Activated T-cell treated with anti-CD3 and anti-CD28 coated beads for 4 hours (primary cell): ENCODE measurements at regions not wholly inside any gene's neighbourhood (a gene's known extent, or its start where the extent isn't known, plus 50 kb on each side); places are given as distances from the start of the nearest gene placed in this dataset.

Source experiments
- DNase-seq: peaks from one replicate; pipeline ENCODE4 v3.0.0-alpha.2; 2020

DNA sequence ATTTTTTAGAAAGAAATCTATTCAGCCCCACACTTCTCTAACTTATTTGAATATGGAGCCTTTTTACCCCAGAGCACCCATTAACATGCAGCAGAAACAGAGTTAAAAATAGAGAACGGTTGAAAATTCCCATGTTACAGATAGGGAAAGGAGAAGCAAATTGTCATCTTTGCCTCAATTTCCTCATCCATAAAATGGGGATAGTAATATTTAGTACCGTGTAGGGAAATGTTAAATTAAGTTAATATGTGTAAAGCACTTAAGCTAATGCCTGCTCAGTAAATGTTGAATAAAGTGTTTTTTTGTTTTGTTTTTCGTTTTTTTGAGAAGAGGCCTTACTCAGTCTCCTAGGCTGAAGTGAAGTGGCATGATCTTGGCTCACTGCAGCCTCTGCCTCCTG lies 50.3 kb downstream of the NAV1 start:
- no peak for DNase-seq

DNA sequence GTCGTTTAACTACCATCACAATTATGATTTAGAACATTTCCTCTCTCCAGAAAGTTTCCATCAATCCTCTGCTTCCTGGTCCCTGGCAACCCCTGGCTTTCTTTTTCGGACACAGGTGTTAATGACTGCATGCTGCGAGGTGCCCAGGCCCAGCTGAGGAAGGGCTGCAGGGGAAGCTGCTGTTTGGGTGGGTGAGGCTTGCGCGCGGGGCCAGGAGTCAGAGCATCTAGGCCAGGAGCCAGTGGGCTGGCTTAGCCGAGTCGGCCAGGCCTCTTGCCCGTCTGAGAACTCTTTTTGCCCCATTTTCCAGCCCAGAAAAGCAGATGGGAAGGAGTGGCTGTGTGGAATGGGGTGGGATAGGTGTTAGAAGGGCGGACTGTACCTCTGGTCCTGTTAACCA lies 51.5 kb downstream of the NAV1 start:
- no peak for DNase-seq

- DNase-seq = no peak
These were observed 52.4 kb downstream of the NAV1 start for GRCh38 chr1:201591348-201591747.

DNA sequence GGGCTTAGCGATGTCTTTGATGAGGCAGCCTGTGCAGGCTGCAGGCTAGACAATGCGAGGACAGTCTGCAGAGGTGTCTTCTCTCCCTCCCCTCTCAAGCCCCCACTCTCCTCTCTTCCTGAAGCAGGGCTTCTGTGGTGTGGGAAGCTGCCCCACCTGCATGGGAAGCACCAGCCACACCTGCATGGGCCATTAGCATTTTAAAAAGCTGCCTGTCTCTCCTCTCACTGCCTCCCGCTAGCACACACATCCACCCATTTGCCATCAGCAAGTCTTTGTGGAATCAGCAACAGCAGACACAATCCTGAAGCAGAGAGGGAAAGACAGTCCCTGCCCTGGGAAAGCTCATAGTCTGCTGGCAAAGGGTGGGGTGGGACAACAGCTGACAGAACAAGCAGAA lies 53.1 kb downstream of the NAV1 start:
- no peak for DNase-seq

DNA sequence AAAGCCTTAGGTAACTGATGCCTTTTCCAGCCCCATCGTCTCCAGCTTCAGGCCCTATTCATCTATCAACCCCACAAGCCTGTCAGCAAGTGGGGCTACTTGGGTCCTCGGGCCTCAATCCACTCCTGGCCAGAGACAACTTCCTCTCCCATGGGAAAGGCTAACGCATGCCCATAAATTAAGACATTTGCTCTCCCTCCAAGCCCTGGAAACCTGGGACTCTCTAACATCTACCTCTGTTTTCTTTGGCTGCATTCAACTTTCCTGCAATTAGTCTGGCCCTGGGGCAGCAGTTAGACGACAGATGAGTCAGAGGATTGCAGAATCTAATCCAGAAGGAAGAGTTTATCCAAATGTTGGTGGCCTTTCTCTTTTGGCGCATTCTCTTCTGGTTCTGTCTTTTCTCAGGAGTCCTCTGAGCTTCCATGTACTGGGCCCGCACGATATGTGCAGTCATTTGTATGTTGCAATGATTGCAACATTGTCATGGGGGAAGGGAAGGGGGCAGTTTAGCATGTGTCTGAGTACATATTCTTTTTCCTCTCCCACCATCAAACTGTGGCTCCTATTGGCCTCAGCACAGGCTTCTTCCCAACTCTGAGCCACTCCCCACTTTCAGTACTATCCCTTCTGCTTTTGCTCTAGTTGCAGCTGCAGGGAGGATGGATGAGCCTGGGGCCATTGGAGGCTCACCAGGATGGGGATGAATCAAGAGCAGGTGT lies 54.4 kb downstream of the NAV1 start:
- no peak for DNase-seq

GRCh38 chr1:201594575-201595245 lies 55.8 kb downstream of the NAV1 start:
- DNase-seq = no peak

DNA sequence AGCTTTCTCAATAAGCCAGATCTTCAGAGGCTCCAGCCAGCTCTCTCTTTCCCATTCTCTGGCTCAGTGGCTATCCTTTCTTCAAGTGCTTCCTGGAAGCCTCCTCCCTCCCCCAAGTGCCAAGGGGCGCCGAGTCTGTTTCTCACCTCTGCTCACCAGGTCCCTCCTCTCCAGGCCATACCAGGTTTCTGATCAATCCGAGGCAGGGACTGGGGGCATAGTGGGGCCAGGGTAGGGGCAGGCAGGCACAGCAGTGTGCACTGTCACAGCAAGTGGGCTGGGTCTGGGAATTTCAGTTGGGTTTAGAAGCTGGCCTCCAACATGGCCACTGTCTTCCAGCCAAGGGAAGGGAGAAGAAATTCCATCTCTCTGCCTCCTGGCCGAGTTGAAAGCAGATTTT lies 56.5 kb downstream of the NAV1 start:
- DNase-seq = no peak

DNA sequence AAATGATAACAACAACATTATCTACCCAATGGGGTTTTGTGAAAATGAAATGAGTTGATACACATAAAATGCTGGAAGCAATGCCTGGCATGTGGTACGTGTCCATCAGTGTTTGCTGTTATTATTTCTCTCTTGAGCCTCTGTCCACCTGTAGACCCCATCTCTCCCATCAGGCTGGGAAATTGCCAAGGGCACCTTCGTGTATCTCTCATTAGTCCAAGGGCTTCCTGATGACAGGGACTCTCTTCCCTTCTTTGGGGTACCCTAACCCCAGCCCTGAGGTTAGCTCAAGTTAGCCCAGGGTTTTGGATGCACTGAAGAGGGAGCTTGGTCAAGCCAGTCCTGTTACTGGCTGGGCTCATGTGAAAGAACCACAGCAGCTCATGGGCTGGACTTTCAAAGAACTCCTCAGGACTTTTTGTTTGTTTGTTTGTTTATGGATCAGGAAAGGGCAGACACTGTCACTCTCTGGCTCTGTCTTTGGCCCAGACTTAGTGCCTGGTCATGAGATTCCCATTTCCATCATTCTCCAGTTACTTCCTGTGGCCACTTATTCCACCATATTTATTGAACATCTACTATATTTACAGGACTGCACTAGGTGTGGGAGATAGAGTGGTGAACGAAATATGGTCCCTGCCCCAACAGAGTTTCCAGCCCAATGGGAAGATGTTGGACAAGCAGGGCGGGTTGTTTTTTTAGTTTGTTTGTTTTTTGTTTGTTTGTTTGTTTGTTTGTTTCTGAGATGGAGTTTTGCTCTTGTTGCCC lies 57.4 kb downstream of the NAV1 start:
- DNase-seq = no peak

GRCh38 chr1:201597551-201598230 lies 58.8 kb downstream of the NAV1 start:
- DNase-seq = no peak

- no peak for DNase-seq
These were observed 59.5 kb downstream of the NAV1 start for GRCh38 chr1:201598396-201598795.

GRCh38 chr1:201598973-201599372 lies 60.0 kb downstream of the NAV1 start:
- DNase-seq = no peak

DNA sequence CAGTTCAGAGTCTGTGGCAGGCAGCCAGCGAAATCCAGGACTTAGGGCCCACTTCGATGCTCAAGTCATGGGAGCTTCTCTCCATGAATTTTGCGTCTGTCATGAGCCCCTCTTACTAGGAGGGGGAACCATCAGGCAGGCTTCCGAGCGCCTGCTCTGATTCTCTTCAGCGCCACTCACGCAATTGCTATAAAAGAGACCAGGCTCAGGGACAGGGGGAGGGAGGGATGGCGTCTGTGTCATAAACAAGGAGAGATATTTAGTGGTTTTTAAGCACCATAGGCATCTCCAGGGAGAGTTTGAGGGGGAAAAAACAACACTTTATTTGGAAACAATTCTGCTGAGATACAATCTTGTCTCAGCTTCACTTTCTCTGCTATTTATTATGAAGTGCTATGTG lies 60.6 kb downstream of the NAV1 start:
- DNase-seq = no peak

GRCh38 chr1:201602413-201603265 lies 63.7 kb downstream of the NAV1 start:
- DNase-seq = no peak

- no peak for DNase-seq
These were observed 64.8 kb downstream of the NAV1 start for GRCh38 chr1:201603613-201604232.

- no peak for DNase-seq
These were observed 66.6 kb downstream of the NAV1 start for GRCh38 chr1:201605385-201606010.

- DNase-seq = no peak
These were observed 67.2 kb downstream of the NAV1 start for GRCh38 chr1:201606096-201606495.

GRCh38 chr1:201606623-201607022 lies 67.7 kb downstream of the NAV1 start:
- DNase-seq = no peak

- no peak for DNase-seq
These were observed 69.9 kb downstream of the NAV1 start for GRCh38 chr1:201608635-201609395.

DNA sequence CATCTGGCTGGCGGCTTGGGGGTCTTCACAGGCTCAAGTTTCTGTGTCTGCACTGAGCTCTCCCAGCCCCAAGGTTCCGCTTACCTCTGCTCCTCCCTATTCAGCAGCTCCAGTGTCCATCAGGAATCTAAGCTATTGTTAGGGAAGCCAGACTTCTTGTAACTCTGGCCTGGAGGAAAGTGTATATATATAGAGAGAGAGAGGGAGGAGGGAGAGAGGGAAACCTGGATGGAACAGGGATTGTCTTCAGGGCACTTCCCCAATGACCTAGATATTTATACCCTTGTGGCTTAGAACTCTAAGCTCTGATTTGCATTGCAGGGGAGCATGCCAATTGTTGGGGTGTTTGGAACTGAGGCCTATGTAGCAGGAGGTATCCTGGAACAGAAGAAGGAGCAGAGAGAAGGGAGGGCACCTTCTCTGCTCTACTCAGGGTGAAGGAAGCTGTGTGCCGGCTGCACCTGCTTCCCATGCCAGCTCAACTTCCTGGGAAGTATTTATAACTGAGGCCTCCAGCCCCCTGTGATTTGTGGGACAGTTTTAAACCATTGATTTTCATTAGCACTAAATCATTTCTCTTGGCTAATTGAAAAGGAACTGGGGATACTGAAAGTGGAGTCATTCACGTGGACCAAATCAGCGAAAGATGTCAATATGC lies 70.9 kb downstream of the NAV1 start:
- DNase-seq = no peak

DNA sequence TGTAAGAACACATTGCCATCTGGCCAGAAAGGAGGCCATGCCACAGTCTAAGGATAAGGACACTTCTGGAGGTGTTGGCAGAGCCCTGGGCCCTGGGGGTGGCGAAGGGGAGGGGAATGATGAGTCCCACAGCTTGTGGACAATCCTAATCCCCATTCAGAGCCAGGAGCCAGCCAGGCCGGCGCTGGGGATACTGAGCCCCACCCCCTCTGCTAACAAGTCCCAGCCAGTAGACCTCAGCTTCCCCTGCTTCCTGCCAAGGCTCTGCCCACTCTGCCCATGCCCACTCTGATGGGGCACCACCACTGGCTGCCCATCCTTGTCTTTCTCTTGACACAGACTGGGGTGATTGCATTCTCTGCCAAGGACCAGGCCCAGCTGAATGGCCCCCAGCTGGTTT lies 71.9 kb downstream of the NAV1 start:
- no peak for DNase-seq
